ENCODE measurements at regions not wholly inside any gene's neighbourhood (a gene's known extent, or its start where the extent isn't known, plus 50 kb on each side); places are given as distances from the start of the nearest gene placed in this dataset.

GRCh38 chr10:28963539-28964221, 286.4 kb downstream of the BAMBI start:
- no peak for DNase-seq
- Histone ChIP-seq H3K36me3 (no peaks in the 10 kb centered on the region), H3K27ac (no peak overlapping the region), H3K4me1 (no peaks in the 10 kb centered on the region), H3K9me3 (no peaks in the 10 kb centered on the region), H3K27me3 (no peaks in the 10 kb centered on the region), H3K4me3 (no peak overlapping the region)
- 82 to 85% methylated on average over 5 of the region's 5 CpGs for WGBS, 2 donors
- TF ChIP-seq POLR2A (IDR thresholded peaks at IDR 0.05): no peak
- no peak for TF ChIP-seq CTCF (IDR thresholded peaks at IDR 0.05)
- intact Hi-C loops (cut with DNase I): no loop called here

GRCh38 chr10:28965937-28966336, 288.6 kb downstream of the BAMBI start:
- Histone ChIP-seq H3K27me3 (no peaks in the 10 kb centered on the region), H3K4me1 (peaks cover 0 to 10% (median 7%) of the 10 kb centered on the region in 3 donors), H3K4me3 (no peak overlapping the region), H3K36me3 (no peaks in the 10 kb centered on the region), H3K9me3 (no peaks in the 10 kb centered on the region), H3K27ac (no peak overlapping the region)
- no peak for TF ChIP-seq CTCF (IDR thresholded peaks at IDR 0.05)
- intact Hi-C loops (cut with DNase I): no loop called here
- 87 to 93% methylated on average over 3 of the region's 3 CpGs for WGBS, 2 donors
- no peak for DNase-seq

GRCh38 chr10:28967031-28967430, 289.7 kb downstream of the BAMBI start:
- intact Hi-C loops (cut with DNase I): no loop called here
- no peak for DNase-seq
- H3K9me3 ChIP-seq: no peaks in the 10 kb centered on the region
- 83 to 88% methylated on average over 2 of the region's 2 CpGs for WGBS, 2 donors
- TF ChIP-seq CTCF (IDR thresholded peaks at IDR 0.05) (no peak), POLR2A (IDR thresholded peaks at IDR 0.05) (no peak)
- no peak overlapping the region for H3K4me3 ChIP-seq
- H3K27me3 ChIP-seq: no peaks in the 10 kb centered on the region
- H3K36me3 ChIP-seq: no peaks in the 10 kb centered on the region
- no peak overlapping the region for H3K27ac ChIP-seq
- H3K4me1 ChIP-seq: peaks cover 0 to 21% (median 7%) of the 10 kb centered on the region in 3 donors

GRCh38 chr10:28969413-28969812, 292.1 kb downstream of the BAMBI start:
- H3K9me3 ChIP-seq: no peaks in the 10 kb centered on the region
- no peak for DNase-seq
- H3K27ac ChIP-seq: no peak overlapping the region
- no peak for TF ChIP-seq POLR2A (IDR thresholded peaks at IDR 0.05)
- TF ChIP-seq CTCF (IDR thresholded peaks at IDR 0.05): no peak
- intact Hi-C loops (cut with DNase I): no loop called here
- no peaks in the 10 kb centered on the region for H3K36me3 ChIP-seq
- WGBS, 2 donors: 66 to 76% methylated on average over 4 of the region's 4 CpGs
- H3K4me3 ChIP-seq: no peak overlapping the region
- H3K4me1 ChIP-seq: peaks cover 0 to 22% (median 7%) of the 10 kb centered on the region in 3 donors
- H3K27me3 ChIP-seq: no peaks in the 10 kb centered on the region

- intact Hi-C loops (cut with DNase I): no loop called here
- no peaks in the 10 kb centered on the region for H3K27me3 ChIP-seq
- no peak for DNase-seq
- 57 to 59% methylated on average over 6 of the region's 6 CpGs for WGBS, 2 donors
- H3K27ac ChIP-seq: no peak overlapping the region
- H3K9me3 ChIP-seq: no peaks in the 10 kb centered on the region
- H3K4me1 ChIP-seq: peaks cover 0 to 22% (median 7%) of the 10 kb centered on the region in 3 donors
- no peak overlapping the region for H3K4me3 ChIP-seq
- no peak for TF ChIP-seq POLR2A (IDR thresholded peaks at IDR 0.05)
- TF ChIP-seq CTCF (IDR thresholded peaks at IDR 0.05): no peak
- H3K36me3 ChIP-seq: no peaks in the 10 kb centered on the region
Observed at GRCh38 chr10:28970231-28970630, 292.9 kb downstream of the BAMBI start.

Measured in esophagus squamous epithelium (tissue), 5 donors.